ENCODE measurements at regions not wholly inside any gene's neighbourhood (a gene's known extent, or its start where the extent isn't known, plus 50 kb on each side); places are given as distances from the start of the nearest gene placed in this dataset.
A peak's percentile ranks its signal among the peaks of the same experiment; 100 is the strongest.

GRCh38 chr2:239598011-239598731 lies 197.4 kb upstream of the HDAC4 start:
- TF ChIP-seq, protein P1, sequence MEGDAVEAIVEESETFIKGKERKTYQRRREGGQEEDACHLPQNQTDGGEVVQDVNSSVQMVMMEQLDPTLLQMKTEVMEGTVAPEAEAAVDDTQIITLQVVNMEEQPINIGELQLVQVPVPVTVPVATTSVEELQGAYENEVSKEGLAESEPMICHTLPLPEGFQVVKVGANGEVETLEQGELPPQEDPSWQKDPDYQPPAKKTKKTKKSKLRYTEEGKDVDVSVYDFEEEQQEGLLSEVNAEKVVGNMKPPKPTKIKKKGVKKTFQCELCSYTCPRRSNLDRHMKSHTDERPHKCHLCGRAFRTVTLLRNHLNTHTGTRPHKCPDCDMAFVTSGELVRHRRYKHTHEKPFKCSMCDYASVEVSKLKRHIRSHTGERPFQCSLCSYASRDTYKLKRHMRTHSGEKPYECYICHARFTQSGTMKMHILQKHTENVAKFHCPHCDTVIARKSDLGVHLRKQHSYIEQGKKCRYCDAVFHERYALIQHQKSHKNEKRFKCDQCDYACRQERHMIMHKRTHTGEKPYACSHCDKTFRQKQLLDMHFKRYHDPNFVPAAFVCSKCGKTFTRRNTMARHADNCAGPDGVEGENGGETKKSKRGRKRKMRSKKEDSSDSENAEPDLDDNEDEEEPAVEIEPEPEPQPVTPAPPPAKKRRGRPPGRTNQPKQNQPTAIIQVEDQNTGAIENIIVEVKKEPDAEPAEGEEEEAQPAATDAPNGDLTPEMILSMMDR (IDR thresholded peaks at IDR 0.05; ENCODE audit: poor library complexity, severe bottlenecking) = no peak
- H3K9me3 ChIP-seq (ENCODE audit: severe bottlenecking) = no peaks in the 10 kb centered on the region
- no peak overlapping the region for H3K4me3 ChIP-seq (ENCODE audit: severe bottlenecking)
- no peaks in the 10 kb centered on the region for H3K4me1 ChIP-seq (ENCODE audit: insufficient read depth, poor library complexity, severe bottlenecking)
- no peaks in the 10 kb centered on the region for H3K36me3 ChIP-seq (ENCODE audit: low read depth)
- H3K27ac ChIP-seq (ENCODE audit: poor library complexity, severe bottlenecking) = no peak overlapping the region
- DNase-seq (ENCODE audit: low spot score) (peak; percentile 19), ATAC-seq (ENCODE audit: low read depth) (no peak)
- H3K27me3 ChIP-seq (ENCODE audit: insufficient read depth, poor library complexity, severe bottlenecking) = no peaks in the 10 kb centered on the region

- no peak overlapping the region for H3K4me3 ChIP-seq (ENCODE audit: severe bottlenecking)
- TF ChIP-seq, protein P1 (IDR thresholded peaks at IDR 0.05; ENCODE audit: poor library complexity, severe bottlenecking) = no peak
- no peaks in the 10 kb centered on the region for H3K4me1 ChIP-seq (ENCODE audit: insufficient read depth, poor library complexity, severe bottlenecking)
- no peaks in the 10 kb centered on the region for H3K27me3 ChIP-seq (ENCODE audit: insufficient read depth, poor library complexity, severe bottlenecking)
- ATAC-seq (ENCODE audit: low read depth) = no peak
- H3K27ac ChIP-seq (ENCODE audit: poor library complexity, severe bottlenecking) = no peak overlapping the region
- DNase-seq (ENCODE audit: low spot score) = peak; percentile 29
- no peaks in the 10 kb centered on the region for H3K9me3 ChIP-seq (ENCODE audit: severe bottlenecking)
- no peaks in the 10 kb centered on the region for H3K36me3 ChIP-seq (ENCODE audit: low read depth)
These were observed 196.4 kb upstream of the HDAC4 start for GRCh38 chr2:239597216-239597615.

- Histone ChIP-seq H3K27me3 (ENCODE audit: insufficient read depth, poor library complexity, severe bottlenecking) (no peaks in the 10 kb centered on the region), H3K27ac (ENCODE audit: poor library complexity, severe bottlenecking) (no peak overlapping the region), H3K4me1 (ENCODE audit: insufficient read depth, poor library complexity, severe bottlenecking) (no peaks in the 10 kb centered on the region), H3K9me3 (ENCODE audit: severe bottlenecking) (no peaks in the 10 kb centered on the region), H3K36me3 (ENCODE audit: low read depth) (no peaks in the 10 kb centered on the region), H3K4me3 (ENCODE audit: severe bottlenecking) (no peak overlapping the region)
- ATAC-seq (ENCODE audit: low read depth) (no peak), DNase-seq (ENCODE audit: low spot score) (no peak)
- TF ChIP-seq, protein P1 (IDR thresholded peaks at IDR 0.05; ENCODE audit: poor library complexity, severe bottlenecking) = no peak
These were observed 196.0 kb upstream of the HDAC4 start for GRCh38 chr2:239596792-239597191.

DNA sequence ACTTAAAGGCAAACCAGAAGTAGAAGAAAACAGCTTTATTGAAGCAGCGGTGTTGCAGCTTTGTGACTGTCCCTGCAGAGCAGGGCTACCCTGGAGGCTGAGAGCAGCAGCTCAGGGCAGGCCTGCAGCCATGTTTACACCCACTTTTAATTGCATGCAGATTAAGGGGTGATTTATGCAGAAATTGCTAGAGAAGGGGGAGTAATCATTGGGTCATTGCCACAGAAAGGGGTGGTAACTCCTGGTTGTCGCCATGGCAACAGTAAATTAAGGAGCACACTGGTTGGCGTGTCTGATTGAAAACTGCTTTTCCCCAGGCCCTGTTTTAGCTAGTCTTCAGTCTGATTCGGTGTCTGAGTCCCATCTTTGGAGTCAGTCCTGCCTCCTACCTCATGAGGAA lies 195.4 kb upstream of the HDAC4 start:
- H3K36me3 ChIP-seq (ENCODE audit: low read depth) = no peaks in the 10 kb centered on the region
- no peak overlapping the region for H3K27ac ChIP-seq (ENCODE audit: poor library complexity, severe bottlenecking)
- DNase-seq (ENCODE audit: low spot score) = no peak
- H3K27me3 ChIP-seq (ENCODE audit: insufficient read depth, poor library complexity, severe bottlenecking) = no peaks in the 10 kb centered on the region
- ATAC-seq (ENCODE audit: low read depth) = no peak
- H3K4me3 ChIP-seq (ENCODE audit: severe bottlenecking) = no peak overlapping the region
- TF ChIP-seq, protein P1 (IDR thresholded peaks at IDR 0.05; ENCODE audit: poor library complexity, severe bottlenecking) = no peak
- no peaks in the 10 kb centered on the region for H3K9me3 ChIP-seq (ENCODE audit: severe bottlenecking)
- no peaks in the 10 kb centered on the region for H3K4me1 ChIP-seq (ENCODE audit: insufficient read depth, poor library complexity, severe bottlenecking)

- H3K27me3 ChIP-seq (ENCODE audit: insufficient read depth, poor library complexity, severe bottlenecking) = no peaks in the 10 kb centered on the region
- no peaks in the 10 kb centered on the region for H3K9me3 ChIP-seq (ENCODE audit: severe bottlenecking)
- DNase-seq (ENCODE audit: low spot score) (no peak), ATAC-seq (ENCODE audit: low read depth) (no peak)
- H3K27ac ChIP-seq (ENCODE audit: poor library complexity, severe bottlenecking) = no peak overlapping the region
- TF ChIP-seq, protein P1 (IDR thresholded peaks at IDR 0.05; ENCODE audit: poor library complexity, severe bottlenecking) = no peak
- no peaks in the 10 kb centered on the region for H3K4me1 ChIP-seq (ENCODE audit: insufficient read depth, poor library complexity, severe bottlenecking)
- no peak overlapping the region for H3K4me3 ChIP-seq (ENCODE audit: severe bottlenecking)
- H3K36me3 ChIP-seq (ENCODE audit: low read depth) = no peaks in the 10 kb centered on the region
These were observed 194.9 kb upstream of the HDAC4 start for GRCh38 chr2:239595726-239596125.
